KMS-11 (cell line): ENCODE measurements at regions not wholly inside any gene's neighbourhood (a gene's known extent, or its start where the extent isn't known, plus 50 kb on each side); places are given as distances from the start of the nearest gene placed in this dataset.

Source experiments
- H2AFZ ChIP-seq: fragments of 200-600 bp; sonication (generic); 2 replicates; pipeline ENCODE4 v1.6.1; 2016; ENCODE audit warnings: antibody characterized with exemption, mixed run types, low read depth
- H3K27ac ChIP-seq: fragments of 200-600 bp; sonication (generic); 2 replicates; pipeline ENCODE4 v1.6.1; 2016; ENCODE audit warnings: mild to moderate bottlenecking, mixed run types
- H3K27me3 ChIP-seq: fragments of 200-600 bp; sonication (generic); 2 replicates; pipeline ENCODE4 v1.6.1; 2017; ENCODE audit warnings: mild to moderate bottlenecking, low read depth, mixed run types, moderate library complexity; ENCODE audit not compliant: insufficient read depth
- H3K36me3 ChIP-seq: fragments of 200-600 bp; sonication (generic); 2 replicates; pipeline ENCODE4 v1.6.1; 2017; ENCODE audit warnings: mild to moderate bottlenecking, mixed run types; ENCODE audit not compliant: insufficient read depth
- H3K4me1 ChIP-seq: fragments of 200-600 bp; sonication (generic); 2 replicates; pipeline ENCODE4 v1.6.1; 2016; ENCODE audit warnings: mild to moderate bottlenecking, low read depth, mixed run types; ENCODE audit not compliant: poor library complexity, severe bottlenecking
- H3K4me2 ChIP-seq: fragments of 200-600 bp; sonication (generic); 2 replicates; pipeline ENCODE4 v1.7.0; 2016; ENCODE audit warnings: mild to moderate bottlenecking, mixed run types
- H3K4me3 ChIP-seq: fragments of 200-600 bp; sonication (generic); IDR thresholded peaks from 2 replicates; pipeline ENCODE4 v1.6.1; 2017; ENCODE audit warnings: low read depth, low read length, mixed read lengths; ENCODE audit not compliant: insufficient read depth
- H3K79me2 ChIP-seq: fragments of 200-600 bp; sonication (generic); 2 replicates; pipeline ENCODE4 v1.6.1; 2016; ENCODE audit warnings: low read depth, mixed run types; ENCODE audit not compliant: insufficient read depth
- H3K9ac ChIP-seq: fragments of 200-600 bp; sonication (generic); 2 replicates; pipeline ENCODE4 v1.6.1; 2016; ENCODE audit warnings: mild to moderate bottlenecking, mixed run types
- H4K20me1 ChIP-seq: fragments of 200-600 bp; sonication (generic); 2 replicates; pipeline ENCODE4 v1.6.1; 2016; ENCODE audit warnings: mild to moderate bottlenecking, mixed run types; ENCODE audit not compliant: insufficient read depth
- CTCF ChIP-seq: fragments of 200-600 bp; sonication (generic); conservative IDR thresholded peaks from 2 replicates; pipeline ENCODE4 v1.6.1; 2017; ENCODE audit warnings: low read depth, mild to moderate bottlenecking, antibody characterized with exemption, low read length, moderate library complexity, mixed read lengths

GRCh38 chr13:75936791-75937190 is 300.7 kb downstream of the LMO7 start:
- H3K4me3 ChIP-seq, result no peak overlapping the region

GRCh38 chr13:75935805-75936204 is 299.7 kb downstream of the LMO7 start:
- no peak overlapping the region for H2AFZ ChIP-seq
- H3K36me3 ChIP-seq, result no peaks in the 10 kb centered on the region
- no peak overlapping the region for H3K27ac ChIP-seq
- H4K20me1 ChIP-seq, result no peaks in the 10 kb centered on the region
- H3K4me3 ChIP-seq, result no peak overlapping the region
- no peaks in the 10 kb centered on the region for H3K4me1 ChIP-seq
- no peak for TF ChIP-seq CTCF
- H3K27me3 ChIP-seq, result no peaks in the 10 kb centered on the region
- no peak overlapping the region for H3K4me2 ChIP-seq
- H3K79me2 ChIP-seq, result no peaks in the 10 kb centered on the region
- H3K9ac ChIP-seq, result no peak overlapping the region

More at GRCh38 chr13:75936791-75937190, 300.7 kb downstream of the LMO7 start:
- H3K36me3 ChIP-seq, result no peaks in the 10 kb centered on the region
- no peak overlapping the region for H3K27ac ChIP-seq
- H3K4me2 ChIP-seq, result no peak overlapping the region
- H4K20me1 ChIP-seq, result no peaks in the 10 kb centered on the region
- no peaks in the 10 kb centered on the region for H3K27me3 ChIP-seq
- no peak overlapping the region for H3K9ac ChIP-seq
- no peak for TF ChIP-seq CTCF
- no peaks in the 10 kb centered on the region for H3K4me1 ChIP-seq
- no peaks in the 10 kb centered on the region for H3K79me2 ChIP-seq
- H2AFZ ChIP-seq, result no peak overlapping the region

- Histone ChIP-seq H3K4me2 (no peak overlapping the region), H3K27me3 (no peaks in the 10 kb centered on the region), H3K27ac (no peak overlapping the region), H3K79me2 (no peaks in the 10 kb centered on the region), H2AFZ (no peak overlapping the region), H3K9ac (no peak overlapping the region), H4K20me1 (no peaks in the 10 kb centered on the region), H3K4me1 (no peaks in the 10 kb centered on the region), H3K4me3 (no peak overlapping the region), H3K36me3 (no peaks in the 10 kb centered on the region)
- no peak for TF ChIP-seq CTCF
These were observed 298.8 kb downstream of the LMO7 start for GRCh38 chr13:75934889-75935288.

- no peaks in the 10 kb centered on the region for H3K36me3 ChIP-seq
- no peaks in the 10 kb centered on the region for H3K4me1 ChIP-seq
- no peak overlapping the region for H2AFZ ChIP-seq
- H3K79me2 ChIP-seq, result no peaks in the 10 kb centered on the region
- H3K27me3 ChIP-seq, result no peaks in the 10 kb centered on the region
- H3K9ac ChIP-seq, result no peak overlapping the region
- no peak overlapping the region for H3K4me2 ChIP-seq
- no peaks in the 10 kb centered on the region for H4K20me1 ChIP-seq
- no peak for TF ChIP-seq CTCF
- no peak overlapping the region for H3K4me3 ChIP-seq
- no peak overlapping the region for H3K27ac ChIP-seq
These were observed 296.5 kb downstream of the LMO7 start for GRCh38 chr13:75932636-75933035.
